Upper lobe of left lung (tissue), 6 donors: ENCODE measurements at regions not wholly inside any gene's neighbourhood (a gene's known extent, or its start where the extent isn't known, plus 50 kb on each side); places are given as distances from the start of the nearest gene placed in this dataset.
A peak's percentile ranks its signal among the peaks of the same experiment; 100 is the strongest.

Experiments
- ATAC-seq, 2 donors: fragments of 200-7000 bp; cut with Tn5 transposase; one replicate each; pipeline ENCODE4 v1.9.1; 2022; ENCODE audit warnings: mild to moderate bottlenecking in 2 of 2, moderate library complexity in 2 of 2; ENCODE audit not compliant: low FRiP score in 2 of 2
- DNase-seq, 2 donors: peaks; one replicate each; pipeline ENCODE4 v3.0.0-alpha.2; 2019 to 2020
- H3K27ac ChIP-seq, 4 donors: fragments of 200-600 bp; sonication (generic); one replicate each; pipeline ENCODE4 v1.5.1; 2016 to 2019
- H3K27me3 ChIP-seq, 4 donors: fragments of 200-600 bp; sonication (generic); one replicate each; pipeline ENCODE4 v1.5.1; 2017 to 2019
- H3K36me3 ChIP-seq, 4 donors: fragments of 200-600 bp; sonication (generic); one replicate each; pipeline ENCODE4 v1.5.1; 2016 to 2019
- H3K4me1 ChIP-seq, 4 donors: fragments of 200-600 bp; sonication (generic); one replicate each; pipeline ENCODE4 v1.5.1; 2018 to 2019
- H3K4me3 ChIP-seq, 4 donors: fragments of 200-600 bp; sonication (generic); one replicate each; pipeline ENCODE4 v1.5.1; 2017 to 2019; ENCODE audit warnings: mild to moderate bottlenecking in 2 of 4, moderate library complexity in 1 of 4
- H3K9me3 ChIP-seq, 4 donors: fragments of 200-600 bp; sonication (generic); one replicate each; pipeline ENCODE4 v1.5.1; 2018 to 2019
- EP300 ChIP-seq, 4 donors: sonication (generic); formaldehyde crosslinking; IDR thresholded peaks; one replicate each; pipeline ENCODE4 v1.5.1; 2017; ENCODE audit warnings: antibody characterized with exemption in 4 of 4, control low read depth in 2 of 4
- POLR2A ChIP-seq, 4 donors: fragments of 450-650 bp; IDR thresholded peaks; one replicate each; pipeline ENCODE4 v1.5.1; 2016 to 2017; ENCODE audit warnings: antibody characterized with exemption in 4 of 4, mild to moderate bottlenecking in 2 of 4
- POLR2AphosphoS5 ChIP-seq, 2 donors: sonication (generic); formaldehyde crosslinking; IDR thresholded peaks; one replicate each; pipeline ENCODE4 v1.5.1; 2017; ENCODE audit warnings: antibody characterized with exemption in 2 of 2
- WGBS, 2 donors: methylation state at CpG; one replicate each; pipeline ENCODE4 v1.1.5; 2017 to 2018; 5-methylcytosine and 5-hydroxymethylcytosine counted together
- TF ChIP-seq, protein P1 (sequence below), 6 experiments: fragments of 450-650 bp in 4 of 6; fragments of 200-600 bp in 2 of 6; sonication (generic) in 2 of 6; IDR thresholded peaks; one replicate each; pipeline ENCODE4 v1.5.1; 2016 to 2019; ENCODE audit warnings: antibody characterized with exemption in 6 of 6
- donor health status: DM: no; HTN: no; CAD: no; lungs with moderate emphysema.
- donor health status: DM: no; HTN: yes; CAD: no; lungs with severe emphysema.

DNA sequence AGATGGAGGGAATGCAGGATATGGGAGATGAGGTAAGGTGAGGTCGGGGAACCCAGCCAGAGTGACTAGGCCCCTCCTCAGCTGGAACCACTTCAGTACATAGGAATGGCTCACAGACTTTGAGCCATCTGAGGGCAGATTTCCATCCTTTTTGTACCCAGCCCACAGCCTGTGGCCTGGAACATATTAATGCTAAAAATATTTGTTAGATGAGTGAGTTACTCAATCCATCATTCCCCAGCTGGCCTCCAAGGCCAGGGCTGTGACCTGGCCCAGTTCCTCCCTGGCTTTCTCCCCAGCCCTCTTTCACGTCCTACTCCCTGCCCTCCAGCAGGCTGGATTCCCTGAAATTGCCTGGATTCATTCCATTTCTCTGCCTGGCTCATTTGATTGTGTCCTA lies 57.2 kb upstream of the PRDM11 start:
- TF ChIP-seq EP300 (IDR thresholded peaks at IDR 0.05) (peak in 1 of 4 donors; percentile 37), POLR2AphosphoS5 (IDR thresholded peaks at IDR 0.05) (peak; percentile 49 to 70), POLR2A (IDR thresholded peaks at IDR 0.05) (no peak)
- TF ChIP-seq, protein P1, sequence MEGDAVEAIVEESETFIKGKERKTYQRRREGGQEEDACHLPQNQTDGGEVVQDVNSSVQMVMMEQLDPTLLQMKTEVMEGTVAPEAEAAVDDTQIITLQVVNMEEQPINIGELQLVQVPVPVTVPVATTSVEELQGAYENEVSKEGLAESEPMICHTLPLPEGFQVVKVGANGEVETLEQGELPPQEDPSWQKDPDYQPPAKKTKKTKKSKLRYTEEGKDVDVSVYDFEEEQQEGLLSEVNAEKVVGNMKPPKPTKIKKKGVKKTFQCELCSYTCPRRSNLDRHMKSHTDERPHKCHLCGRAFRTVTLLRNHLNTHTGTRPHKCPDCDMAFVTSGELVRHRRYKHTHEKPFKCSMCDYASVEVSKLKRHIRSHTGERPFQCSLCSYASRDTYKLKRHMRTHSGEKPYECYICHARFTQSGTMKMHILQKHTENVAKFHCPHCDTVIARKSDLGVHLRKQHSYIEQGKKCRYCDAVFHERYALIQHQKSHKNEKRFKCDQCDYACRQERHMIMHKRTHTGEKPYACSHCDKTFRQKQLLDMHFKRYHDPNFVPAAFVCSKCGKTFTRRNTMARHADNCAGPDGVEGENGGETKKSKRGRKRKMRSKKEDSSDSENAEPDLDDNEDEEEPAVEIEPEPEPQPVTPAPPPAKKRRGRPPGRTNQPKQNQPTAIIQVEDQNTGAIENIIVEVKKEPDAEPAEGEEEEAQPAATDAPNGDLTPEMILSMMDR (IDR thresholded peaks at IDR 0.05) = peak in 1 of 6 experiments; percentile 7
- Histone ChIP-seq H3K4me1 (peaks cover 11 to 35% (median 24%) of the 10 kb centered on the region in 4 donors), H3K4me3 (no peak overlapping the region), H3K27ac (peak overlapping the region; percentile 59 to 76 (median 68)), H3K27me3 (no peaks in the 10 kb centered on the region), H3K36me3 (no peaks in the 10 kb centered on the region), H3K9me3 (no peaks in the 10 kb centered on the region)
- ATAC-seq (peak; percentile 64 to 92), DNase-seq (peak in 1 of 2 donors; percentile 62)
- WGBS, 2 donors = 56 to 64% methylated on average over 2 of the region's 2 CpGs

DNA sequence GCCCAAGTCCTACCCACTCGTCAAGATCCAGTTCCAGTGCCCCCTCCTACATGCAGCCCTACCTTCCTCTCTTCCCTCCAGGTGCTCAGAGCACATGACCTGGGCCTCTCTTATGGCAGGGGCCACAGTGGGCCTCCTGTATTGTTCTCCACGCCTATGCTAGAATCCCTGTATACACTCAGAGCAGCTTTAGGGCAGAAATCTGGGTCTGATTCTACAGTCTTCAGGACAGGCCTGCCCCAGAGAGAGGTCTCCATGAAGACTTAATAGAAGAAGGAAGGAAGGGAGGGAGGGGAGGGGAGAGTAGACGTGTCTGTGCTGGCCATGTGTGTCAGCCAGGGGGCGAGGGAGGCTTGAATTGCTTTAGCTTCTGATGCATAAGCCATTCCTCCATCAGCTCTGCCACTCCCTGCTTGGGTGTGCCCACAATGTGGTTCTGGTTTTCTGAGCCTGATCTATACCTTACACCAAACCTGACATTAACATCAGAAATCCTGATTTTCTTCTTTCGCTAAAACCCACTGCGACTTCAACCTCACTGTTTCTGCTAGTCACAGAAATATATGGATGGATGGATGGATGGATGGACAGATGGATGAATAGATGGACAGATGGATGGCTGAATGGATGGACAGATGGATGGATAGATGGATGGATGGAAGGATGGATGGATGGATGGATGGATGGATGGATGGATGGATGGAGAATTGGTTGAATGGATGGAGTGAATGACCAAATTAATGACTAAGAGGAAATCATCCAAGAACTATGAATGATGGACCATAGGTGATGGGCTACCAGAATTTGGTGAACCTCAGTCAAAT lies 56.6 kb upstream of the PRDM11 start:
- Histone ChIP-seq H3K27ac (peak overlapping the region; percentile 59 to 76 (median 68)), H3K4me1 (peaks cover 11 to 35% (median 24%) of the 10 kb centered on the region in 4 donors), H3K4me3 (no peak overlapping the region), H3K27me3 (no peaks in the 10 kb centered on the region), H3K9me3 (no peaks in the 10 kb centered on the region), H3K36me3 (no peaks in the 10 kb centered on the region)
- WGBS, 2 donors = 64 to 70% methylated on average over 6 of the region's 6 CpGs
- peak in 1 of 2 donors; percentile 25 for ATAC-seq
- DNase-seq = no peak
- no peak for TF ChIP-seq POLR2AphosphoS5 (IDR thresholded peaks at IDR 0.05)
- no peak for TF ChIP-seq POLR2A (IDR thresholded peaks at IDR 0.05)
- TF ChIP-seq EP300 (IDR thresholded peaks at IDR 0.05) = no peak
- TF ChIP-seq, protein P1 (IDR thresholded peaks at IDR 0.05) = no peak

DNA sequence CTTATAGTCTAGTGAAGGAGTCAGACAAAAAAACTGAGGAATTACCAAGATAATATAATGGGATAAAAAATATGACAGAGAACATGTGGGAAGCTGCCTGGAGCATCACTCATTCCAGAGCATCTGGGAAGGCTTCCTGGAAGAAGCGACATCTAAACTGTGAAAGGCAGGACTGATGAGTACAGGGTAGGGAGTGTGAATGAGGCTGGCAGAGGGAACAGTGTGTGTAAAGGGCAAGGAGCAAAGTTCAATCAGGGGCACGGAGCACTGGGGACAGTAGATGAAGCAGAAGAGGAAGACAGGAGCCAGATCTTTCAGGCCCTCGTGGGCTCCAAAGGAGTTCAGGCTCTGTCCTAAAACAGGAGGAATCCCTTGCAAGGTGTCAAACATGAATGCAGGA lies 55.8 kb upstream of the PRDM11 start:
- DNase-seq (no peak), ATAC-seq (no peak)
- H3K9me3 ChIP-seq = no peaks in the 10 kb centered on the region
- TF ChIP-seq EP300 (IDR thresholded peaks at IDR 0.05) = no peak
- H3K36me3 ChIP-seq = no peaks in the 10 kb centered on the region
- no peak overlapping the region for H3K4me3 ChIP-seq
- H3K4me1 ChIP-seq = peaks cover 11 to 35% (median 24%) of the 10 kb centered on the region in 4 donors
- peak overlapping the region in 2 of 4 donors; percentile 39 to 76 for H3K27ac ChIP-seq
- no peaks in the 10 kb centered on the region for H3K27me3 ChIP-seq
- WGBS, 2 donors = 71 to 89% methylated on average over 3 of the region's 3 CpGs

DNA sequence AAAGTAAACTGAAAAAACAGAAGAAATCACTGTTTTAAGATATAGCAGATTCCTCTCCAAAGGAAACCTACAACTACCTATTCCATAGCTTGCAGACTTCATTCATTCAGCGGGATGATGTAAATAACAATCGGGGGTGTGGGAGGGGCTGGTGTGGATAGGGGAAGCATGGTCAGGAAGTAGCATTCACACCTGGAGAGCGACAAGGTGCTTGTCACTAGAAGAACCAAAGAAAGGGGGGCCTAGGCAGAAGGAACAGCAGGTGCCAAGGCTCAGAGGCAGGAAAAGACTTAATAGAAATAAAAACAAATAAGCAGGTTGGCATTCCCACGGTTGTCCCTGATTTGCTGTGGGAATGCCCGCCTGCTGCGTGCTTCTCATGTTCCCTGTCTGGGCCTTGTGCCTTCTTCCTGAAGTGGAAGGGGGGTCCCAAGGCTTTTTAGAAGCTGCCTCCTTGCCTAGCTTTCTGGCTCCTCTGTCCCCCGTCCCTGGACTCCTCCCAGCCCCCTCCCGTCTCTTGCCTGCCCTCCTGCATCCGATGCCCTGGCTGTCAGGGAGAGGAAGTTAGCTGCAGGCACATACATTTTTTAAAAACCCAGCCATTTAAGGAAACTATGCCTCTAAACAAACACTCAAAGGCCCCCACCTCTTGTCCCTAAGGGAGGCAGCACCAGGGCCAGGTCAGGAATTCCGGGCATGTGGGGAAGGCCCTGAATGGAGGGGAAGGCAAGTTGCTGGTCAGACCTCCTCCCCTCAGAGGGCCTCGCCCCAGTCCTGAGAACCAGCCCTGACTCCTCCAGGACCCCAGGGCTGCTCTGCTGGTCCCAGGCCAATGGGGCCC lies 54.7 kb upstream of the PRDM11 start:
- 32 to 35% methylated on average over 11 of the region's 11 CpGs for WGBS, 2 donors
- Histone ChIP-seq H3K4me1 (peaks cover 11 to 35% (median 24%) of the 10 kb centered on the region in 4 donors), H3K4me3 (no peak overlapping the region), H3K27ac (peak overlapping the region in 2 of 4 donors; percentile 16 to 23), H3K27me3 (no peaks in the 10 kb centered on the region), H3K9me3 (no peaks in the 10 kb centered on the region), H3K36me3 (no peaks in the 10 kb centered on the region)
- no peak for DNase-seq
- TF ChIP-seq EP300 (IDR thresholded peaks at IDR 0.05) (no peak), POLR2A (IDR thresholded peaks at IDR 0.05) (no peak), POLR2AphosphoS5 (IDR thresholded peaks at IDR 0.05) (no peak)
- TF ChIP-seq, protein P1 (IDR thresholded peaks at IDR 0.05) = no peak
- no peak for ATAC-seq

DNA sequence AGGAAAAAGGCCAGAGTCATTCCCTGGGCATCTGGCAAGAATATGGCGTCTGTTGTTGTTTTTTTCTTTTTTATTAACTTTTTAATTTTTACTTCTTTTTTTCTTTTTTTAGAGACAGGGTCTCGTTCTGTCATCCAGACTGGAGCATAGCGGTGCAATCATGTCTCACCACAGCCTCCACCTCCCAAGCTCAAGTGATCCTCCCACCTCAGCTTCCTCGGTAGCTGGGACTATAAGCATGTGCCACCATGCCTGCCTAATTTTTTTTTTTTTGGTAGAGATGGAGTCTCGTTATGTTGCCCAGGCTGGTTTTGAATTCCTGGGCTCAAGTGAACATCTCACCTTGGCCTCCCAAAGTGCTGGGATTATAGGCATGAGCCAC lies 54.0 kb upstream of the PRDM11 start:
- Histone ChIP-seq H3K4me1 (peaks cover 11 to 35% (median 24%) of the 10 kb centered on the region in 4 donors), H3K27ac (peak overlapping the region in 1 of 4 donors; percentile 23), H3K36me3 (no peaks in the 10 kb centered on the region), H3K4me3 (no peak overlapping the region), H3K9me3 (no peaks in the 10 kb centered on the region), H3K27me3 (no peaks in the 10 kb centered on the region)
- ATAC-seq (no peak), DNase-seq (no peak)
- TF ChIP-seq POLR2A (IDR thresholded peaks at IDR 0.05) = no peak
- TF ChIP-seq EP300 (IDR thresholded peaks at IDR 0.05) = no peak
- TF ChIP-seq, protein P1 (IDR thresholded peaks at IDR 0.05) = no peak
- TF ChIP-seq POLR2AphosphoS5 (IDR thresholded peaks at IDR 0.05) = no peak
- WGBS, 2 donors = 60 to 65% methylated on average over 5 of the region's 5 CpGs
